ENCODE measurements at regions not wholly inside any gene's neighbourhood (a gene's known extent, or its start where the extent isn't known, plus 50 kb on each side); places are given as distances from the start of the nearest gene placed in this dataset.
A peak's percentile ranks its signal among the peaks of the same experiment; 100 is the strongest.
"Not testable (repeated sequence)": the region's sequence is repeated elsewhere in the genome, so short reads cannot be mapped to it uniquely, and the experiment has no call there.

DNA sequence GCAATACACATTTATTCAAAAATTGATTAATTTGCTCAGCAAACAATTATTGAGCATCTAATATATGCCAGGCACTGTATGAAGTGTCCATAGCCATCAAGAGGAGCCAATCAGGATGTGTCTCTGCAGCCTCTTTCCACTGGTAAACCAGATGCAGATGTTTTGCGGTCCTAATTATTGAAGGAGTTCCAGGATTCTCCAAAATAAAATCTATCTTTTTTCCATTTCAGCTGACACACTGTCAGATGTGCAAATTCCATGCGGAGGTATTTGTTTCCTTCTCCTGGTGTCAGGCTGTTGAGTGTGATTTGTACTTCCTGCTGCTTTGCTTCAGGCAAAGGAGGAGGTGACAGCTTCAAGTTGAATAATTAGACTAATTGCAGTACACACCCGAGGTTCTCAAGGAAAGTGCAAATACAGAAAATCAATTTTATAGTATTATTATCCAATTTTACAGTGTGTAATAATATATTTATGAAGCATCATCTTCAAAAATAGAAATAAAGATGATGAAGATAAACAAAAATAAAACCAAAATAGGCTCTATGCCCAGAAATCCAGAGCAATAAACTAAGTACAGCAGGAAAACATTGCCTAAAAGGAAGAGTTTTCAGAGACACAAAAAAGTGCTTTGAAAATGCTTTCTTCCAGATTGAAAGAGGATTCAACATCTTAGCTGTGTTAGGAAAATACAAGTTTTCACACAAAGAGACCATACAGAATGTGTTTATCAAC is 1352.9 kb upstream of the CHAC2 start:
- DNase-seq: peak; percentile 77

DNA sequence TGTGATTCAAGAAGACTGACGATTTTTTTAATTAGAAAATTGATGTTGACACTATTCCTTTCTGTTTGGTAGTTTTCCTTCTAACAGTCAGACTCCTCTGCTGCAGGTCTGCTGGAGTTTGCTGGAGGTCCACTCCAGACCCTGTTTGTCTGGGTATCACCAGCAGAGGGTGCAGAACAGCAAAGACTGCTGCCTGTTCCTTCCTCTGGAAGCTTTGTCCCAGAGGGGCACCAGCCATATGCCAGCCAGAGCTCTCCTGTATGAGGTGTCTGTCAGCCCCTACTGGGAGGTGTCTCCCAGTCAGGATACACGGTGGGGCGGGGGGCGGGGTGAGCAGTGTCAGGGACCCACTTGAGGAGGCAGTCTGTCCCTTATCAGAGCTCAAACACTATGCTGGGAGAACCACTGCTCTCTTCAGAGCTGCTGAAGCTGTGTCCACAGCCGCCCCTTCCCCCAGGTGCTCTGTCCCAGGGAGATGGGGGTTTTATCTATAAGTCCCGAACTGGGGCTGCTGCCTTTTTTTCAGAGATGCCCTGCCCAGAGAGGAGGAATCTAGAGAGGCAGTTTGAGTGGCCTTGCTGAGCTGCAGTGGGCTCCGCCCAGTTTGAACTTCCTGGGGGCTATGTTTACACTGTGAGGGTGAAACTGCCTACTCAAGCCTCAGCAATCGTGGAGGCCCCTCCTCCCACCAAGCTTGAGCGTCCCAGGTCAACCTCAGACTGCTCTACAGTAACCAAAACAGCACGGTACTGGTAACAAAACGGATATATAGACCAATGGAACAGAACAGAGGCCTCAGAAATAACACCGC is 1358.1 kb upstream of the CHAC2 start:
- DNase-seq: not testable (repeated sequence)

DNA sequence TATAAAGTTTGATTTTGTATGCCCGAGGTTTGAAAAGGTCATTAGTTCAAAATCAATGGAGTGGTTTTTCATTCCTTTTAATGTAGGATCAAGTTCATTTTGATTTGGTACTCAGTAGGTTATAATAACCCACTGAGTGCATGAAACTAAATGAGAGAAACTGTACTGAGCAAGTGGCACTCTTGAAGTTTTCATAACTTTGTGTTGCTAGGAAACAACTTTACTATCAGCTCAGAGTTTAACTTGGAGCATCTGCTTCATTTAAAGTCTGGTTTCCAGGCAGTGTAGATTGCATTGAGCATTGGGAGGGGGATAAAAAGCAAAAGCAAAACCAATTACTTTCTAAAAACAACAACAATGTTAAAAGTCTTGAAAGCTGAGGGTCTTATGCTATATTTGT is 1361.6 kb upstream of the CHAC2 start:
- DNase-seq: no peak

DNA sequence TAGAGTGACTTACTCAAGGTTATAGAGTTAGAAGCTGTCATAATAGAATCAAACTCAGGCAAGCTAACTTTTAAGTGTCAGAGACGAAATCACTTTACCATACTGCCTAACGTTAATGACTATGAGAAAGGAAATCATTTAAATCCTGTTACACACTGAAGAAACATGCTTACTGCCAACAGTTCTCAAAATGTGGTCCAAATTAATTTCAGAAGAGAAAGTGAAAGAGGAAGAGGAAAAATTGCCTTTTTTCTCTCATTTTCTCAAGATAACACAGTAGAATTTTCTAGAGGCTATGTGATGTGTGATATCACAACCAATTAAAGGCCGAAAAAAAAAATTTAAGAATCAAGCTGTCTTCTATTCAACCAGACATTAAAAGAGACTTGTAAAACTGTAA is 1362.7 kb upstream of the CHAC2 start:
- no peak for DNase-seq

DNA sequence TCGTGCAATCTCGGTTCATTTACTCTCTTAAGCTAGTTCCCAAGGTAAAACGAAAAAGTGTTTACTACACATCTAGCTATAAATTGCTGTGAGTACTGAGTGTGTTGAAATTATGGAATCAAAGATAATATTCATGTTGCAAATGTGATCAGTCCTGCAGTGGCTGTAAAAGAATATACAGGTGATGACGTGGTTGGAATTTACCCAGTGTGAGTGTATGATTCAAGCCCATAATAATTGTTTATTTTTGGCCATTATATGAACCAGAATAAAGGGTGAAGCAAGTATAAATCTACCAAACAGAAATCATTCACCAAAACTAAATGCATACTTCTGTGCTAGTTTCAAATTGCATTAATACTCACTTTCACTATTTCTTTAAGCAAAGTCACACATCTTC is 1363.6 kb upstream of the CHAC2 start:
- no peak for DNase-seq

DNA sequence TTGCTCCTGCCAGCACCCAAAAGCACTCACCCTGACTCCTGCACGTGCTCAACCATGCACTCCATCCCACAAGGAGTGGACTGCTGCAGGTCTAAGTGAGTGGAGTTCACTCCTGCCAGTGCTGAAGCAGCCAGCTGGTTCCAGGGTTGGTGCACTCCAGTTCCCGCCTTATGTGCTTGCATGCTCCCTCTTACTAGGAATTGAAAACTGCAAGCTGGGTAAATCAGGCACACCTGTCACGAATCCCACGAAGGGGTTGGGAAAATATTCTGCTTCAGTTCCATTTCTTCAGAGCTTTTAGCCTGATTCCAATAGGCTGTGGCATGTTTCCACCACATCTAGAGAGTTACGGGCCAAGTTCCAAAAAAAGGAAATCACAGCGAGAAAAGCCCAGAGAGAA is 1365.5 kb upstream of the CHAC2 start:
- DNase-seq: no peak

DNA sequence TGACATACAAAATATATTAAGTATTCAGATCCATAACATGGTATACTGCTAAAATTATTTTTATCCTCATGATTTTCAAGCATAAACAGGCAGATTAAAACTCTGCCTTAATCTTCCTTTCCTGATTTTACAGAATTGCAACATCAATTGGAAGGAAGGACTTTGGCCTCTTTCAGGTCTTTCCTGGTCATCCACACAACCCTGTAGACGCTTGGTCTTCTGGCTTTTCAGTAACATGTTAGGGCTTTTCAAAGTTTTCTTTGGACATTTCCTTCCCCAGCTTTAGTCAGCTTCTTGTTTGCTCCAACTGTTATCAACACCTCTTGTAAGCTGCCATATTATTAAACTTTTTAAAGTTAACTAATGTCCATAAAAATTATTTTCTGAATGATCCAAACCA is 1364.9 kb upstream of the NRXN1 start:
- no peak for DNase-seq

DNA sequence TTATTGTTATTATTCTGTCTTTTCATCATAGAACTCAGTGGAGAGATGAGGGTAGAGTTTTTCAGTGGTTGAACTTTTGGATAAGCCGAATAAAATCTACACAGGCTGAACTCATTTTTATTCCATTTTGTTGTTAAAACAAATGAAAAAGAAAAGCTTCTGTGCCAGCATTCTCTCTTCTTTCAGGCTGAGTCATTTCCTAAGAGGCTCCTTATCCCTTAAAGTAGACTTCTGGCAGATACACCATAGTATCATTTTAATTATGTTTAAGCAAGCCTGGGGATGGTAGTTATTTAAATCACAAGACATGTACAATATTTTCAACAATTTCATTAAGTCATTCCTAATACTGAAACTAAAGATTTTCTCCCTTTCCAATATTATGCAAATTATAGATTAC is 1364.0 kb upstream of the NRXN1 start:
- no peak for DNase-seq

DNA sequence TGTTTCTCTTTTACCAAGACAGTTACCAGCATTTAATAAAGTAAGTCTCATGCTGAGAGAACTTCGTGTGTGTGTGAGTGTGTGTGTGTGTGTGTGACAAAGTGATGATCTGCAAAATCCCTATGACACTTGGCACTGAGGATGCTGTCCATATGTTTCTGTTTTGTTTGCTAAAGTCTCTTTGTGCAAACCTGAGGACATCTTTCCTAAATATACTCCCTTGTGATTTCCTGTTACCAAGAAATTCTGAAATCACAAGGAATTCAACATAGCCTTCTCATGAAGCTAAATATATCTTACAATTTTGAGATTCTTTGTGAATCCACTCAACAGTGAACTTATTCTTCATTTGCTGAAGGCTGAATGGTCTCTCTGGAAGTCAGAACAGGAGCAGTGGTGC is 1359.7 kb upstream of the NRXN1 start:
- no peak for DNase-seq

DNA sequence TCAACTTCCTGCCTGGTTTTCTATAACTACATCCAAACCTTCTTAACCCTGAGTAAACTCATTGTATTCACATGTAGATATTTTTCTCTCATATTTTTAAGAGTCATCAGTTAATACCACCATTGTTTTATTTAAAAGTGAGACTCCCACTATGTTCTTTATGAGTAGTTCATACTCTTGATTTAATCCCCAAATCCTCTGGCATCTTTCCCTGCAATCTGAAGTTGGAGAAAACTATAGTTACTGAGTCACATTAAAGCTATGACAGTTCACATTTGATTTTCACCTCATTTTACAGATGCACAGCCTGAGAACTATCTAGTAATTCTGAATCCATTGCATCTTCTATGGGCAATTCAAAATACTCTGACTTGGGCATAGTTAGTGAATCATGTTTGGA is 1358.7 kb upstream of the NRXN1 start:
- DNase-seq: no peak

DNA sequence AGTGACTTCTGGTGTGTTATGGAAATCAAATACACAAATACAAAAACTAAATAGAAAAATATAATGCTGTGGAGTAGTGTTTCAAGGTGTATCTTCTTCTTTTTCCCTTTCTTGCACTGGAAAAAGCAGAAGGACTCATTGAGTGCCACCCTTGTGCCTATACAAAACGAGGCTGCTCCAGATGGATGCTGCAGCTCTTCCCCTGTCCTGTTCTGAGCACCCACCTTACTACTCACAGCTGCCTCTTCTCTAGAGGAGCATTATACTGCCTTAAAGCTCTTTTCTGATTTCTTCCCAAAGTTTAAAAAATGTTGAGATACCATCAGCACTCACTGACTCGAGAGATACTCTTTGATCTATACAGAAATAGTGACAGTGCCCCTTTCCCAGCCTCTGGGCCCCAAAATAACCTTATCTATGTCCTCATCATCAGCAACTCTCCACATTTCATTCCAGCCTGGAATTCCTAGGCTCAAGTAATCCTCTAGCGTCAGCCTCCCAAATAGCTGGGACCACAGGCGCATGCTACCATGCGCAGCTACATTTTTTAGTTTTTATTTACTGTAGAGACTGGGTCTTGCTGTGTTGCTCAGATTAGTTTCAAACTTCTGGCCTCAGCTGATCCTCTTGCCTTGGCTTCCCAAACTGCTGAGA is 1356.1 kb upstream of the NRXN1 start:
- no peak for DNase-seq

DNA sequence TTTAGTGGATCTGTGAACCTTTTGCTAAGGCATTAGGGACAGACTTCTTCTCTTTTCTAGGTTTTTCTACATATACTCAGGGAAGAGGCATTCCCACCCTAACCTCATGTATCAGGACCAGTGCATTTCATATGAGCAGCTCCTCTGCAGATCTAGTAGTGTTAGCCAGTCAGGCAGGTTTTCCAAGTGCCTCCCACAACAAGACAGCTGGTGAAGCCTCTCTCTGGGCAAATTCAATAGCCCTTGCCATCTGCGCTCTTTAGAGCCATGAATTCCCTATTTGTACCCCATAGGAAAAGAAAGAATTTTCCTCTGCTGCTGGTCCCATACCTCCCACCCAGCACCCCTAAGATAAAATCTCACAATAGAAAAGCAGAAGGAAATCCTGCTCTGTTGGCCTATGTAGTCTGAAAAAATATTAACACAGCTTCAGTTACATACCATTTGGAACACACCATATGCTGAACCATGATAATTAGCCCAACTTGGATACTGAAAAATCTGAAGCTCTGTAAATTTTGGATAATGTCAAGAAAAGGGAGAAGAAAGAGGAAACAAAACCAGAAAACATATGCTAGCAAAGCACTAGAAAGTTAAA is 1354.6 kb upstream of the NRXN1 start:
- no peak for DNase-seq

DNA sequence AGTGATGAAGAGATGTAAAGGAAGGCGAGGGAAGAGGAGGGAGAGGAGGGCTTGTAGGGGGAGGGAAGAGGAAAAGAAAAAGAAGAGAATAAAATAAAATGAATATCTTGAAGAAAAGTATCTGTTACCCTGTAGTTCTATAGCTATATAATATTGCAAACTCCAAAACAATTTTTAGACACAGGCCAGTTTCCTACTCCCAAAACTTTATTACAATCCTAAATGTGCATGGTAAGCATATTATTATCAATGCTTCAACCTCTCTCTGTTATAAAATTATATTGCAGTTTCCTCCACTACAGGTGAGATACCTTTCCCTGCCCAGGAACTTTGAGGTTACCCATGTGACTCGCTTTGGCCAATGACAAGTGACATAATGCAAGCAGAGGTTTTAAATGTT is 1351.6 kb upstream of the NRXN1 start:
- no peak for DNase-seq

DNA sequence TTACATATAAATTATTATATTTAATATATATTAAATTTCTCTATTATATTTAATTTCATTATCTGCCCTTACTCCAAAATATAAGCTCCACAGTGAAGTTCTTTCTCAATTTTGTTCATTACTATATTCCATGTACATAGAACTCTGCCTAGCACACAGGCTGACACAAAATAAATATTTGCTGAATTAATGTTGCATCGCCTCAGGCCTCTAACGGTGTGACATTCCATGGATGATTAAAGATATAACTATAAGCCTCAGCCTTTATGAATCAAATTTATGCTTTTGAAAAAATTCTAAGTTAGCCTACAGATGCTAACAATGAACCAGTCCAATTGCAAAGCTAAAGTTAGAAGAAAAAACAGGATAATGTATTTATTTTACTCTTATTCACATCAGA is 1337.2 kb upstream of the NRXN1 start:
- DNase-seq: no peak

DNA sequence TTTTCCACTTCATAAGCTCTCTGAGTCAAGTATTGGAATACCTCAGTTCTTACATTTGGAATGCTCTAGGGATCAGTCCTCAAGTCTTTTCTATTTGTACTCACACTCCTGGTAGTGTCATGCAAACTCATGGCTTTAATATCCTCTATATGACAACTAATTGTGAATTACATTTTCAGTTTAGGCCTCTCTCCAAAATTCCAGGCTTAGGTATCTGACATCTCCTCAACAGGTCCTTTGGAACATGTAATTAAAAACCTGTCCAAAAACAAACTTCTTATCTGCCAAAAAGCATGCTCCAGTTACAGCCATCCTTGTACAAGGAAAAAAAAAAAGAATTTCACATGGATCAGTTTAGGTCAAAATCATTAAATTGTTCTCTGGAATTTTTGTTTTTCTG is 1336.2 kb upstream of the NRXN1 start:
- DNase-seq: no peak

DNA sequence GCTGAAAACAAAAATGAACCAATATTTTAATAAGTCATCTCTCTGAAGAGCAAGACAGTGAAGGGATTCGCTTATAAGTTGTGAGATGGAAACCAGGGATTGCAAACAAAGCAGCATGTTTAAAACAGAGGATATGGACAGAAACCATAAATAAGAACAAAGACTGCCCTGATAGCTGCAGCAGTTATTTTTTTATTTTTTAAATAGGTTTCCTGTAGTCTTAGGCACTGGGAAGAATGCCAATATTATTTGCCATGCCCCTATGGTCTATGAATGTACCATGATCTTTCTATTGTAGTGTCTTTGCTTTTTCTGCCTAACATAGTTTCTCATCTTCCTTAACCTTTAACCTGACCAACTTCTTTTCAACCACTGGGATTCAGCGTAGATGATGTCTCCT is 1334.0 kb upstream of the NRXN1 start:
- DNase-seq: no peak

DNA sequence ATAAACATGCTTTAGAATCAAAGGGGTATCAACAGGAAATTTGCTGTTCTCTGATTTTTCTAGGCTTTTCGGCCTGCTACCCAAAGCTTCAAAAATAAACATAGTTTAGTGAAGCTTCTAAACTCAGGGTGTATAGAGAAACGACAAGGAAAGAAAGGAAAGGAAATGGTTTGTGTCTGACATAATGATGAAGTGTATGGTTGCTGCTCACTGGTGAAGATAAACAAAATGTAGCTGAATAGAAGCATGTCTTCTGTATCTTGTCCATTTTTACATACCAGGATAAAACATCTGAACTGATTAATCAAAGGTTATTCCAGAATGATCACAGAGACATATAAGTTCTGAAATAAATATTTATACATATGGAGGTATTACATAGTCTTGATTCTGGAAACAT is 1324.6 kb upstream of the NRXN1 start:
- no peak for DNase-seq

DNA sequence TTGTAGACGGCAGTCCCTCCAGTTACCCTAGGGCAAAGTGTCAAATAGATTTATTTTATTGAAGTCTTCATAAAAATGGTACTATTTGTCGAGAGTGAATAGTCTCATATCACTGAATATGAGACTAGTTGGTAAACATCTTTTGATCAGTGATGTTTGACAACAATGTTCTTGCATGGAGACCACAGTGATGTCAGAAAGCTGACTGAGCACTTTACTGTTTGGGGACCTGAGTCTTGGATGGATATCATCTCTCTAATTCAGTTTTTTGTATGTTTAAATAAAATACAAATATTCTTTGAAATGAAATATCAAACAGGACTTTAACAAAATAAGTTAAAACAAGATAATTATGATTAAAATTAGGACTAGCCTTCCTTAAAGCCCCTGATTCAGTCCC is 1315.4 kb upstream of the NRXN1 start:
- DNase-seq: no peak

DNA sequence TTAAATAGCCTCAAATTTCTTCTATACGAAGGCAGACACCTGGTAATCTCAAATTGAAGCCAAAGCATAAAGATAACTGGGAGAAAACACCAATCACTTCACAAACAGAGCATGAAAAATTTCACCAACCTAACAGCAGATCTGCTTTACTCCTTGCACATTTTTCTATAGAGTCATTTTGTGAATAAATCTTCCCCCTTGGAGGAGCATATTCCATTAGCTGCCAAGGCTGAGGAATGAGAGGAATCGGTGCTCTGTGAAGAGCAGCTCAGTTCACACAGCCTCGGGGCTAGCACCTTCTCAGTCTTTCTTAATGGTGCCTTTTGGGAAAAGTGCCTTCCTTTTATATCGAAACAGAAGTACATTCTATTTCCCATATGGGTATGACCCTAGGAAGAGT is 1313.7 kb upstream of the NRXN1 start:
- DNase-seq: no peak

DNA sequence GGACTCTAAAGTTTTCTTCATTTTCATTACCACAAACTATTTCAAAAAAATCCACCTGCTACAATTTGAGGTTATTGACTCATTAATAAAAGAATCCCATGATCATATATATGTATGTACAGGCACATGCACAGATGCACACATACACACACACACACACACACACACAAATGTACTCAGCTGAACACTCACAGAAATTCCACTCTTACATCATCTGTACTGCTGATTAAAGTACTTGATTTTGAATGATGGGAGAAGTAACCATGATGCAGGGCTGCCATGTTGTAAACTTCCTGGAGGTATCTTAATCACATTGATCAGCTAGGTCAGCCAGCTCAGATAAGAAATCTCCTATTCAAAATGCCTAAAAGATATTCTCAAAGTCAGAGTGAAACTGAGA is 1313.2 kb upstream of the NRXN1 start:
- no peak for DNase-seq

DNA sequence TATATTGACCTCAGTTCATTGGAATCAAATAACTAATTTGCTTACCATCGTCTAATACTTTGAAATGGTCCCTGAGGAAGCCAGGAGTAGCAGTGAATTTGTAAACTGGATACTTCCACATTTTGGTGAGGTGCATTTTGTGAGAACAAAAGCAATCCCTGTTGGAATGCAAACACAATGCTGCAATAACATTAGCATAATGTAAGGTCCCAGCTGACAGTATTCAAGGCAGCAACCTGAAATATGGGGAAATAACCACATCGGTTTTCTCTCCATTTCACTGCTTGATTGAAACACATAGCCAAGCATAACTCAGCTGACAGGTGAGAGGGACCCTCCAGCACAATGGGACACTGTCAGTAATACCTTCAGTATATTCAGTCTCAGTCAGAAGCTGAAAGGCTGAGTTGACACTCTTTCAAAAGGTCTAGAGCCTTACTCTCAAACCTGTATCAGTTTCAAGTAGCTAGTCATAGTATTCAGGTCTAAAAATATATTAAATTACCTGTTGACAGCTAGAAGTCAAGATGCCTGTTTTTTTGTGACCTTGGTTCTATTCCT is 1311.9 kb upstream of the NRXN1 start:
- no peak for DNase-seq

DNA sequence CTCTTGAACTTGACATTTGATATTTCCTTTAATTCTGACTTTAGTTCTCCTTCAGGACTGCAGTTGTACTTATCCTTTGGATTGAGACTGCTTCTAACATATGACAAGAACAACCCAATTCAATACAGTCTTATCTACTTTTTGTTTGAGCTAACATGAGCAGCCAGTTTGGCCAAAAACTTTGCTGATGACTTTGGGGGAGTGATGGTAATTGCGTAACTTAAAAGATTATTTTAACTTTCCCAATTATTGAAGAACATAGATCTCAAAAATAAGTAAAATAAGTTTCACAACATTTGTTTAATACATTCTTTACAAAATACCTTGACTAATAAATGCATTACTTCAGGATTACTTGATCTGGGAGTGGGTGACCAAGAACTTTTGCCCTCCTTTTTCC is 1311.1 kb upstream of the NRXN1 start:
- DNase-seq: no peak

DNA sequence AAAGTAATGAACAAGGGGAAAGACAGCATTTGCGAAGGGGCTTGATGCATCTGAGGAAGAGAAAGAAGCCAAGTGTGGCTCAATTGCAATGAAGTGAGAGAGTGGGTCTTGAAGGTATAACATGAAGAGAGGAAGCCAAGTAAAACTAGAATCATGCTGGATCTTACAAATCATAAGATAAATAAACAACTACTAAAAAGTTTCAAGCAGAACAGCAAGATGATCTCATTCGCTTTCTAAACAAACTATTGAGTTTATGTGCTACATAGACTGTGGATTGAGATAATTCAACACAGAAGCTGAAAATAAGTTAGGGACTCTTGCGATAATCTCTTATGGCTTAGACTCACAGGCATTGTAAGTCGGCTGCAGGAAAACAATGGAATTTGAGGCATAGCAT is 1310.5 kb upstream of the NRXN1 start:
- DNase-seq: no peak

DNA sequence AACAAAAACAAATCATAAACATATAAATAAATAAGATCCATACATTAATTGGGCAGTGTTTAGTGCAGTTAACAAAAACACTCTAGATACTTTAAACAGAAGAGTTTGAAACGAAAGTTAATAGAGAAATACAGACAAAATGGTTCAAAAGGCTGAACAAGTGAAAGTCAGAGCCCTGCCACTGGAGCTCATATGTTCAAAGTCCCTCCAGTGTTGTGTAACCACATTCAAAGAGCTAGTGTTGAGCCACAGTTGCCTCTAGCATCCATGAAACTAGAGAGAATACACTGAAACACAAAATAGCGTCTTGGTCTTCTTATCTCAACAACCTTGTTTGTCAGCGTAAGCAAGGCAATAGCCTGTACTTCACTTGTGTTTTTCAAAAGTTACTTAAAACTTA is 1309.8 kb upstream of the NRXN1 start:
- no peak for DNase-seq
